ENCODE measurements at regions not wholly inside any gene's neighbourhood (a gene's known extent, or its start where the extent isn't known, plus 50 kb on each side); places are given as distances from the start of the nearest gene placed in this dataset.

DNA sequence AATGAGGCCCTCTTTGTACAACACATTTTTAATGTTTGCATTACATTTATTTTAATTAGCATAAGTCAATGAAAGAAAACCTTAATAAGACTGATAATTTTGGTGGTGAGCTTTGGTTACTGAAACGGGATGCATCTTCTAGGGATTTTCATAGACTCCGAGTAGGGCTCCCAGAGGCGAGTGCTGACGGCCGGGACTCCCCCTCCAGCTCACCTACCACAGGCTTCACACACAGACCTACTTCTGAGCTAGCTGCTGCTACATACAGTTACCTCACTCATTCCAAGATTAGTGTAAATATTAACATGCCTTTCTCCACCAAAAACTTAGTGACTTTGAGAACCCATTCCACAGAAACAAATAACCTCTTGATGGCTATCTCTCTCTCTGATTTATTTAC lies 271.1 kb downstream of the GALR1 start:
- no peak for DNase-seq (ENCODE audit: low spot score)

DNA sequence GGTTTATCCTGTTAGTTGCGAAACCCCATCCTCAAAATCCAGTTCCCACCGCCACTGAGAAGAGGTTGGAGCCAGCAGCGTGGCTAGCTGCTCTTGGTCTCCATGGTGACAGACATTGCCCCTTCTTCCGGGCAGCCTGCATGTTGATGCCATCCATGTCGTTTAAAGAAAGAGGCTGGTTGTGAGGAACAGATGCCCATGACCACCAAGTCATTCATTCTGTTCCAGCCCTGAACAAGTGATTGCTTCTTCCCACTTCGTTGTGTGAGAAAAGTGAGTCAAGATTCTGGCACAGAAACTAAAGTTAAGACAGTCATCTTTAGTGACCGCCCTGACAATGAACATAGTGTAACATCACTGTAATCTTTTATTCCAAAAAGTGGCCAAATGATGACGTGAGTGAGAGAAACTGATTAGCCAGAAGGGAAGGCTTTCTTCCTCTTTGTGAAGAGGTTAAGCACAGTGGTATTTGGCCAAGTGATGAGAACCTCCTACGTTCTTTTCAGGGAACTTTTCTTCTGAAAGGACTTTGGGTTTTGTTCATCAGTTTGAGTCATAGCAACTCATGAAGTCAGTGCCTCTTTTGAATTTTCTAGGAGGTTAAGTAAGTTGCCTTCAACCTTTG lies 272.5 kb downstream of the GALR1 start:
- no peak for DNase-seq (ENCODE audit: low spot score)

DNA sequence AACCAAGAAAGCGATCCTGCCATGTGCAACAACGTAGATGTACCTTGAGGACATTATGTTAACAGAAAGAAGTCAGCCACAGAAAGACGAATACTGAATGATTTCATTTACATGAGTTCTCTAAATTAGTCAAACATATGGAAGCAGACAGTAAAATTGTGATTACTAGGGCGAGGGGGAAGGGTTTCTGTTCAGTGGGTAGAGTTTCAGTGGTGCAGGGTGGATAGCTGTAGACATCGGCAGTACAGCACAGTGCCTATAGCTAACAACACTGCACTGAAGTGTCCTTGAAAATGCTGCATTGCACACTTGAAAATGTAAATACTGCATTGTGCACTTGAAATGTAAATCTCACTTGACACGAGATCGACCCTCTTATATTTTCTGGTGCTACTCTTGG lies 275.3 kb downstream of the GALR1 start:
- no peak for DNase-seq (ENCODE audit: low spot score)

DNA sequence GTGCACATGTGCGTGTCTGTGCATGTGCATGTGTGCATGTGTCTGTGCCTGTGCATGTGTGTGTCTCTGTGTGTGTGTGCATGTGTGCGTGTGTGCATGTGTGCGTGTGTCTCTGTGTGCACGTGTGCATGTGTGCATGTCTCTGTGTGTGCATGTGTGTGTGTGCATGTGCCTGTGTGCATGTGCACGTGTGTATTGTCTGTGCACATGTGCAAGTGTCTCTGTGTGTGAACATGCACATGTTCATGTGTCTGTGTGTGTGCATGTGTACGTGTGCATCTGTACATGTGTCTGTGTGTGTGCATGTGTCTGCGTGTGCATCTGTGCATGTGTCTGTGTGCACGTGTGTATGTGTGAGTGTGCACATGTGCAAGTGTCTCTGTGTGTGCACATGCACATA lies 277.3 kb downstream of the GALR1 start:
- DNase-seq (ENCODE audit: low spot score): no peak

DNA sequence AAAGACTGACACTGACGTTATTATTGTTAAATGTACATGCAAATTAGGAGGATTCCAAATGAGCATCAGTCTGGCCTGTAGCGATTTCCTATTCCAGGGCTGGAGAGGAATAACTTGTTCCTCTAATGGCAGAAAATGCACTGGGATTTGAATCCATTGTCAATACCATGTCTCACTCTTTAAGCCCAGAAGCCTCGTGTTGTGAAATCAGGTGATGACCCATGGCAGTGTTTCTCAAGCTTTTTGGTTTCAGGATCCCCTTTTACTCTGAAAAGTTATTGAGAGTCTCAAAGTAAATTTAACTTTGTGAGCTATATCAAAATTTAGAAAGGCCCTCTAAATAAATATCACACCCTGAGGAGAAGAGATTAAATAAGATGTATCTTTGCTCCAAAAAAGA lies 279.2 kb downstream of the GALR1 start:
- DNase-seq (ENCODE audit: low spot score): no peak

DNA sequence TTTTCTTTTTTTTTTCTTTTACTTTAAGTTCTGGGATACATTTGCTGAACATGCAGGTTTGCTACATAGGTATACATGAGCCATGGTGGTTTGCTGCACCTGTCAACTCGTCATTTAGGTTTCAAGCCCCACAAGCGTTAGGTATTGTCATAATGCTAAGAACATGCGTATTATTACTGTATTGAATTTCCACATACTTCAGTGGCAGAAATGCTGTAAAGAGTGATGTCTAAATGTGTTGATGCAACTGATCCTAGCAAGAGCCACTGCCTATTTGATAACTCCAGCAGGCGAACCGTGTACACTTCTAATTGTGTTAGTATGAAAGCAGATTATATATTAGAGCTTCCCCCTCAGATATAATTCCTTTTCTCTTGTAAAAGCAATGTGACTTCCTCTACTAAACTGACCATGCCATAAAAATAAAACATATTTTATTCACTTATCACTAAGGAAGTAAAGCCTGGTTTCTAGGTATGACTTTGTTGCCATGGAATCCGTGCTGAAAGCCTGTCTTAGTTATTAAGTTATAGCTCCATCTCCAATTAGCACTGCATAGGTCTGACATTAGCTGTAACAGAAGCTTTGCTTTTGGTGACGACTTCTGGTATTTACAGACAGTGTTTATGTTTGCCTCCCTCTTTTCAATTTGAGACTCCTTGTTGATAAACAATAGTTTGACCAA lies 280.0 kb downstream of the GALR1 start:
- no peak for DNase-seq (ENCODE audit: low spot score)

DNA sequence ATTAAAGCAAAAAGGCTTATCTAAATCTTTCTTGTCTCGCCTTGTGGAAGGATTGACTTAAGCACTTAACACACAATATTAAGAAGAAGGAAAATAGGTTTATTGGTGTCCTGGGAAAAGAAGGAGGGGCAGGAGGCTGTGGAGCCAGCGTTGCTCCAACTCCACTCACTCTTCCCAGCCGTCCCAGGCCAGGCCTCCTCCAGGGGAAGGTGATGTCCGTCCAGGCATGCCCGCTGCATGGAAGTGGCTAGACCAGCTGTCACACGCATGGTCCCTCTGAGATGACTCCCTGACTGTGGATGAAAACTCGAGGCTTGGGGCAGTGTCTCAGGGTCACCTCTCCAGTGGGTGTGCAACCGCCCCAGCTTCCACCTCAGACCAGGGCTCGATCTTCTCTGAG lies 281.1 kb downstream of the GALR1 start:
- DNase-seq (ENCODE audit: low spot score): no peak

DNA sequence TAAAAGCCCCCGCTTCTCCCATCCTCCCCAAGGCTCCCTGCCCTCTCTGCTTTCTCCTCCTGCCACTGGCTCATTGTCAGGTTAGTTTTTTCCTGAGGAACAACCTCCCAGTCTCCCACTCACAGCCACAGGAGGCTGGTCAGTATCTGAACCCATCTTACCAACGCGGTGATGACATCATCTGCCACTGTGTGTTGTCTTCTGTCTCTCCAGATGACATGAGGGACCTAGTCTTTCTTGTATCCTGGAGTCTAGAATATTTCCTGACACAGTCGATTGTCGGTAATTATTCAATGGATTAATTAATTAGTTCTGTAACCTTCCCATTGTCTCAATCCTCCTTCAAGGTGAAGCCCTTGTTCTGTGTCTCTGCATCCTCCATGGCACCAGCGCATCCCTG lies 290.2 kb downstream of the GALR1 start:
- no peak for DNase-seq (ENCODE audit: low spot score)

DNA sequence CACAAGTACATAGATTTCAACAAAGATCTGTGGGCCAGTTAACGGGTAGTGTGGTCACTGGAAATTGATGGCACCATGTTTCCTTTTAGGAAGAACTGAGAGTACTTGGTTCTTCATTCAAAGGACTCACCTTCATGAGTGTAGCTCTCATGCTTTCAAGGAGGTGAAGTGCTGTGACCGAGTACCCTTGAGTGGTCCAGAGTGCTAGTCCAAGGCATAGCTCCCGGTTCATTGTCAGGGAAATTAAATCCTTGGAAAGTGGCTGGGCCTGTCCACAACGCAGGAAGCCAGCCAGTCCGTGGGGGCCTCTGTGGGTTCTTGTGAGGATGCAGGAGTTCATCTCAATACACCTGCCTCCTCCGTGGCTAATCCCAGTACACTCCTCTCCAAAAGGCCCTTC lies 295.1 kb downstream of the GALR1 start:
- DNase-seq (ENCODE audit: low spot score): no peak

DNA sequence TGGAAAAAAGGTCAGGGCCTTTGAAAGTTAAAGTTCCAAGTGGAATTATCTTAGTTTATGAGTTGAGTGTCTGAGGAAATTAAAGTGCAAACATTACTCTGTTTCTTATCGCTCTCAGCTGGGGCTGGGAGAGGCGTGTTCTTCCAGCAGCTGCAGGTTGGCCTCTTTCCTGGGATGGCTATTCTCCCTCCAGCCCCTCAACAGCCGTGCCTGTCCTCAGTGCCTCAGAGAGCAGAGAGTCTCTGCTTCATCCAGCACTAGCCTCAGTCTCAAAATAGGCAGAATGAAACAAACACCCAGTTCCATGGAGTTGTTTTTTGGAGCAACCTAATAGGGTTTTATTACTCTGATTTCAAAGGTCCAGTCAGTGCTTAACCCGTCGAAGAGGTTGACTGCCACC lies 298.1 kb downstream of the GALR1 start:
- DNase-seq (ENCODE audit: low spot score): no peak

DNA sequence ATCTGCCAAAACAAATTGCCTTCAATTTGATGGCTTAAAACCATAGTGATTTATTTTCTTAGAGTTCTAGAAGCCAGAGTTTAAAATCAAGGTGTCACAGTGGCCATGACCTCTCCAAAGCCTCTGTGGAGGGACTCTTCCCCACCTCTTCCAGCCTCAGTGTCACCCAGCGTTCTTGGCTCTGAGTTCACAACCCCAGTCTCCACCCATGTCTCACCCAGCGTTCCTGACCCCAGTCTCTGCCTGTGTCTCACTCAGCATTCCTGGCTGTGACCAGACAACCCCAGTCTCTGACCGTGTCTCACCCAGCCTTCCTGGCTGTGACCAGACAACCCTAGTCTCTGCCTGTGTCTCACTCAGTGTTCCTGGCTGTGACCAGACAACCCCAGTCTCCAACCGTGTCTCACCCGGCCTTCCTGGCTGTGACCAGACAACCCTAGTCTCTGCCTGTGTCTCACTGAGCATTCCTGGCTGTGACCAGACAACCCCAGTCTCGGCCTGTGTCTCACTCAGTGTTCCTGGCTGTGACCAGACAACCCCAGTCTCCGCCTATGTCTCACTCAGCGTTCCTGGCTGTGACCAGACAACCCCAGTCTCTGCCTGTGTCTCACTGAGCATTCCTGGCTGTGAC lies 299.3 kb downstream of the GALR1 start:
- DNase-seq (ENCODE audit: low spot score): no peak

DNA sequence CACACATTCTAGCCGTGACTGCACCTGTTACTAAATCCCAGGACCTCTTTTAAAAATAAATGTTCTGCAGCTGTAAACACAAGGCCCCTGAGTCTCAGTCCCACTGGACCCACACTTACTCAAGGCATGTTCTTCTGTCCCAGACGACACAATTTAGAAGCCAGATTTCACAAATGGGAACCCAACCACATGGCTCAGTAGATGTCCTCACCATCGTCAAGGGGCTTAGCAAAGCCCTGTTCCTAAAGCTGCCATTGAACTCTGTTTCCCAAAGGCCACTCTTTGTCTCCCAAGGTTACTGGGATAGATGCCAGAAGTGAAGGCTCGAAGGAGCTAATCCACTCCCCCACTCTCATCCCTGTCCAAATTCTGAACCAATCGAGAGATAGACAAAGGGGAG lies 301.0 kb downstream of the GALR1 start:
- no peak for DNase-seq (ENCODE audit: low spot score)

DNA sequence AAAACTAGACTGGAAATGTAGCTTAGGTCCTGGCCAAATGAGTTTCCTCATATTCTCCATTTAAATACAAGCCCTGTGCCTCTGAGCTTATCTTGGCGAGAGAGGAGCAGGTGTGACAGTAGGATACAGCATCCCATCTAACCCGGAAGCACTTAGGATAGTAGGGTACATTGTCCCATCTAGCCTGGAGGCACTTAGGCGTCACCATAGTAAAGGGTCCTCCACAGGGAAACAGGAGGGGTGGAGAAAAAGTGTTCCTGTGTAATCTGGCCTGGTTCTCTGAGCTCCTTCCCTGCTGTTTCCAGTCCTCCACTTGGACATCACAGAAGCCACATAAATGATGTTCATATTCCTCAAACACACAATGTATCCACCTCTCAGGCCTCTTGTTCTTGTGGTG lies 301.4 kb downstream of the GALR1 start:
- no peak for DNase-seq (ENCODE audit: low spot score)

DNA sequence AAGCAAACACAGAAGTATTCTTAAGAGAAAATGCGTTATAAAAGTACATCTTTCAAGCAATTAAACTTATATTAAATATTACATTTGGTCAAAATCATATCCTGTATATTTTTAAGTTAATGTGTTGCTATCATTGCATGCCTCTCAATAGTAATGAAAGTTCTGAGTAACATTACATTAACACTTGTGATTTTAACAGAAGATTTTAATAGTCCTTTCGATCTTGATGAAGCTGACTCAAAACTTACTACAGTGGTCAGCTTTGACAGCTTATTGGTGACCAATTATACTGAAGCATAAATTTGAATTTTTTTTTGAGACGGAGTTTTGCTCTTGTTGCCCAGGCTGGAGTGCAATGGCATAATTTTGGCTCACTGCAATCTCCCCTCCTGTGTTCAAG lies 303.3 kb downstream of the GALR1 start:
- DNase-seq (ENCODE audit: low spot score): no peak

DNA sequence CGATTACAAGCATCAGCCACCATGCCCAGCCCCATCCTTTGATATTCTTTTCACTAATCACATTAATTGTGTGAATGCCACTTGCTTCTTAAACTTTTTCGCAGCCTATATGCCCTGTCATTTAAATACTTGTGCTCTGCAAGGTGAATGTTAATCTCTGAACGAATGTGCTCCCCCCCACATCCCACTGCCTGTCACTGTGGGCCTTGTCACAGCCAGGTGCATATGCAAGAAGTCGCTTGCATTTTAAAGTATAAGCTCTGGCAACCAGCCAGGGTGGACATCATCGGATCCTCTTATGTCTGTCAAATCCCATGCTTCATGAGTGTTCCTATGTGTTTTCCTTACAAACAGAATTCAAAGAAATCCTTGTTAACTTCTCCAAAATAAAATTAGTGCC lies 304.4 kb downstream of the GALR1 start:
- DNase-seq (ENCODE audit: low spot score): no peak

DNA sequence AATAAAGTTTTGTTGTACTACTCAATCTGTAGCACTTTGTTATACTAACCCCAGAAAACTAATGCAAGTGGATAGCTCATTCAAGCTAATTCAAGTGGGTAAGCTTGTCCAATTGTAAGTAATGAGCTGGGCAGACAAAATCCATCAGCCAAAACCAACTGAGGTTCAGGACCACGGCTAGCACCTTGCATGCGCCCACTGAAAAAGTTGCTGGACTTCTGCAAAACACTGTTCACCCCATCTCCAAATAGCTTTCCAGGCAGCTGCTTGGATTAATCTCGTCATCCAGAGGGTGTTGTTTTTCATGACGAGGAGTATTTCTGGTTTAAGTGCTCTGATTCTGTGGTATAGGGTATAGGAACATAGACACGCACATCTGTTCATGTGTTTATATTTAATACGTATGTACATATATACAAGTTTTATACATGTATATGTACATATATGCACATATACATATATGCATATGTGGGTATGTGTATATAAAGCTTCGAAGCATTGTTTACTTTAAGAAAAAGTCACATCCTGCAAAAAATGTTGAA lies 307.5 kb downstream of the GALR1 start:
- no peak for DNase-seq (ENCODE audit: low spot score)

DNA sequence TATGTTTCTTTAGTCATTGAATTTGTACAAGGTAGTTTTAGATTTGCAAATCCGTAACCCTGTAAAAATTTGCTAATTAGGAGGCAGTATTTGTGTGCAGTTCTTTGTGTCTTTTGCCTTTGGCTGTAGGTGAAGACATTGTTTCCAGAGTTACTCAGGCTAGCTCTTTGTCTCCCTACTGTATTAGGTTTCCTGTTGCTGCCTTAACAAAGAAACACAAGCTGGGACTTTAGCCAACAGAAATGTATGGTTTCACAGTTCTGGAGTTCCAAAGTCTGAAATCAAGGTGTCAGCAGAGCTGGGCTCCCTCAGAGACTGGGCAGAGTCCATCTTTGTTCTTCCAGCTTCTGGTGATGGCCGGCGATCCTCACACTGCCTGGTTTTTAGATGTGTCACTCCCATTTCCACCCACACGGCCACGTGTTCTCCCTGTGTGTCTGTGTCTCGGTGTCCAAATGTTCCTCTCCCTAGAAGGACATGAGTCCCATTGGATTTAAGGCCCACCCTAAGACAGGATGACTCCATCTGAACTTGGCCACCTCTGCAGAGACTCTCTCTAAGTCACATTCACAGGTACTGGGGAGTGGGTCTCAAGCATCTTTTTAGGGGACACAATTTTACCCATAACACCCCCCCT lies 309.7 kb downstream of the GALR1 start:
- DNase-seq (ENCODE audit: low spot score): no peak

DNA sequence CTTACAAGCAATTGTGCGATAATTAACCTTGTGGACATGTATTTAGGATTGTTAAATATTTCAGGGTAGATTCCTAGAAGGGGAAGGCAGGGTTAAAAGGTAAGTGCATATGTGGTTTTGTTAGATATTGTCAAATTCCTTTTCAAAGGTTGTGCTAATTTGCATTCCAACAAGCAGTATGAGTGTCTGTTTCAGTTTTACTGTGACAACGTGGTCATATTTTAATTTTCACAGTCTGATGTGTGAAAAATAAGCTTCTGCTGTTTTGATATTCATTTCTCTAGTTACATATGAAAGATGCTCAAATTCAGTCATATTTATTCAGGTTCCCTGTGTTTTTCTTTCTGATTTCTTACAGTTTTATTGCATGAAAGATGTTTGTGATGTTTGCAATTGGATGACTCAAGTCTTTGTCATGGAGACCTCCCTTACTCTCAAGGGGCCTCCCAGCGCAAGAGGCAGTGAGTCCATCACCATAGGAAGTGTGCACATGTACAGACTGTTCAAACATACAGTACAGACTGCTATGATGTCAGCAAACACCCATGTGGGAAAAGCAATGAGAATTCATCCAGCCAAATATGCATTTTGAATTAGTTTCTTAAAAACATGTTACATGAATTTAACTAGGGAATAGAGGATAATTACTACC lies 310.8 kb downstream of the GALR1 start:
- DNase-seq (ENCODE audit: low spot score): no peak

DNA sequence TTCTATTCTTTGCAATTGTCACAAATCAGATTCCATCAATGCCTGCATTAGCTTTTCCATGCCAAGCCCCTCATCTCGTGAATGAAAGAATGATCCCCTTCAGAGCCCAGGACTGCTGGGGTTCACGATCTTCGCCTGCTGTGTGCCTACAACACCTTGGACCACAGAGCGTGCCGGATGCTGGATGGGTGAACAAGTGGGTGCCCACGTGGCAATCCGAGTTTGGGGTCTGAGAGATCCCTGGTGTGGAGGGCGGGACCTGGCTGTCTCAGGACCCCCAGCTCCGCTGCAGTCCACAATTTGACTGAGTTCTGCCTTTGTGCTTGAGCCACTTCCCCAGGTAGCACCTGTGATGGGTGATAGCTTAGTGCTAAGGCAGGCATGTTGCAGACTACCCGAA lies 317.0 kb downstream of the GALR1 start:
- no peak for DNase-seq (ENCODE audit: low spot score)

DNA sequence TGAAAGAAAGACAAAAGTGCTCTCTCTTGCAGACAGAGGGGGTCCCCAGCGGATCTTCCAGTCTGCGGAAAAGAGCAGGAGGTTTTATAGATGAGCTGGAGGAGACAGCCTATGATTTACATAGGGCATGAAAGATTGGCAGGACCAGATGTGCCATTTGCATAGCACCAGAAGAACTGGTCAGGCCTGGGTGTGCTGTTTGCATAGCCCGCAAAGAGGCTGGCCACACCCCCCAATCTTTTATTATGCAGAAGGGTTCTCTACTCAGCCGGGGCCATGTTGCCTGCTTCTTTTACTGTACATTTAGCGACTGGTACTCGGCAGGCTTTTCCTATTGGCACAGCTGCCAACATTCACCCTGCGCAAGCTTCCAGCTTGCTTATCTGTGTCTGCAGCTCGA lies 317.6 kb downstream of the GALR1 start:
- DNase-seq (ENCODE audit: low spot score): no peak

DNA sequence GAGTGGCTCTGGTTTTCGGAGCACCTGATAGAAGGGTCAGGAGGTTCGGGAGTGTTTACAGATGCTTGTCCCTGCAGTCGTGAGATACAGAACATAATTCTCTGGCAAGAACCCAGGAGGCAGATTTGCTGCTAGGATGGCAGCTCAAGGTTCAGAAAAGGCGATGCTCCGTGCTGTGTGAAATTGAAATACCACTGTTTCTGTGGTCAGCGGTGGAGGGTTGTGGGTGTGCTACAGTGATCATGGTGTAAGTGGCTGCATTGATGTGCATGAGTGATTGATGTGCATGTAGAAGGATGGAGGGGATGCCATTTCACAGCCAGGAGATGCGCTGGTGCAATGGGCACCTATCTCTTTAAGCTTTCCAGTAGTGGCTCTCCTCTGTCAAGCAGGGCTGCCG lies 322.1 kb downstream of the GALR1 start:
- no peak for DNase-seq (ENCODE audit: low spot score)

DNA sequence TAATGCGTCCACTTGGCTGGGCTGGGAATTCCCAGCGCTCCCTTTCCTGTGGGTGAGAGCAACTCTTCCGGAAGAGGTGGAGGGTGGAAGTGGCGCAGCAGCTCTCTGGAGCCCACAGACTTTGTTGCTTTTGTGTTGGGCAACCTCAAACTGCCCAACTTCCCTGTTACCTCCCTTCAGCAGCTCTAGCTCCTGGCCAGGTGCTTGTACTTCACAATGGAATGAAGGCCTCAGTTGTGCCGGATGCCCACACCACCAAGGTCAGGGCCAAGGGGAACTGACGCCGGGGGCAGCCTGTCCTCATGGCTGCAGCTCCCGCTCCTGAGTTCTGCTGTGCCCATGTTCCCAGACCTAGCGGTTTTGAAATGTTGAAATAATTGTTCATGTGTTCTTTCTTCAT lies 322.9 kb downstream of the GALR1 start:
- no peak for DNase-seq (ENCODE audit: low spot score)

DNA sequence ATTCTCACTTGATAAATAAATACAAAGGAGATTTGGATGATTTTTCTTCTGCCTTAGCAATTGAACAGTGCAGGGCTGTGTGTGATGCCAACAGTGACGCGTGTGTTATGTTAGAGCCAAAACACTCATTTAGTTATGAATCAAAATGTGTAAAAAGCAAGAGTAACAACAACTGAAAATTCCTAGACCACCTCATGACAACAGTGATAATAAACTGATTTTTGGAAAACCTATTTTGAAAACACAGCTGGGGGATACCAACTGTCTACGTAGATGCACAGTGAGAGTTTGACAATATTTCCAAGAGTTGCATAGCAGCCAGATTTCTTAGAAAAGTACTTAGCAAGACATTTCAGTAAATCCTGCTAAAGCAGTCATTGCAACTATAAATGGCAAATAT lies 323.9 kb downstream of the GALR1 start:
- no peak for DNase-seq (ENCODE audit: low spot score)
